ENCODE measurements at regions not wholly inside any gene's neighbourhood (a gene's known extent, or its start where the extent isn't known, plus 50 kb on each side); places are given as distances from the start of the nearest gene placed in this dataset.
"Not testable (repeated sequence)": the region's sequence is repeated elsewhere in the genome, so short reads cannot be mapped to it uniquely, and the experiment has no call there.

DNA sequence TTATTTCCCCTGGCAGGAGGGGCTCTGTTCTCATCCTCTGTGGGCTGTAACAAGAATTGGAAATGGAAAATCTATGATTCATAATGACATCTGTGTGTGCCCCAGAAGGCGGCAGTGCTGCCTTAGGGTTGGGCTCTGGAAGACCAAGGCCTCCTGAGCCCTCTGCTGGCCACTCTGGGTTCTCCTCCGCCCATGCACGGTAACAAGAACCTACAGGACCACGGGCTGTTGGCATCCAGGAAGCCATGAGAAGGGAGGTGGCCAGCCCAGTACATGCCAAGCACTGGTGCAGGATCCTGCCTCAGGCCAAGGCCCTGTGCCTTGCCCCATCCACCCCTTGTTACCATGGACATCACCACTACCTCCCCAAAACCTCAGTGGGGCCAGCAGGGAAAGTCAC lies 454.2 kb downstream of the TP53TG3F start:
- DNase-seq (ENCODE audit: low read depth in 2 of 3, low spot score in 2 of 3): not testable (repeated sequence)

GRCh38 chr16:33920761-33921545 lies 461.5 kb downstream of the TP53TG3F start:
- DNase-seq (ENCODE audit: low read depth in 2 of 3, low spot score in 2 of 3): not testable (repeated sequence)

- not testable (repeated sequence) for DNase-seq (ENCODE audit: low read depth in 2 of 3, low spot score in 2 of 3)
Observed at GRCh38 chr16:33922914-33923313, 463.5 kb downstream of the TP53TG3F start.

GRCh38 chr16:33928026-33928425 lies 468.6 kb downstream of the TP53TG3F start:
- DNase-seq (ENCODE audit: low read depth in 2 of 3, low spot score in 2 of 3): not testable (repeated sequence)

DNA sequence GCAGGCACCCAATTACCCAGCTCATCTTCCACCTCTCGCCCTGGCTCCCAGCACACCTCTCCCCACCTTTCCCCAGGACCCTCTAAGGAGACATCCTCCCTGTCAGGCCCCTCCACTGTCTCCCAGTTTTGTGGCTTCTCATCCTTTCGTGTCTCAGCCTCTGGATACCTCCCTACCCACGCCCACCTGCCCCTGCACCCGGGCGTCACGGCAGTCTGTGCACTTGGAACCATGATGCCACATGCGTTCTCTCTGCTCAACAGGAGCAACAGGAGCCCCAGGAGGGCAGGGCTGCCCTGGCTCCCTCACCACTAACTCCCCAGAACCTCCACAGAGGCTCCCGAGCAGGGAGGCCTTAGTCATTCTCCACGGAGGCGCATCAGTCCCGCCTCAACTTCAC lies 472.8 kb downstream of the TP53TG3F start:
- not testable (repeated sequence) for DNase-seq (ENCODE audit: low read depth in 2 of 3, low spot score in 2 of 3)

GRCh38 chr16:33933039-33933438 lies 473.6 kb downstream of the TP53TG3F start:
- not testable (repeated sequence) for DNase-seq (ENCODE audit: low read depth in 2 of 3, low spot score in 2 of 3)

DNA sequence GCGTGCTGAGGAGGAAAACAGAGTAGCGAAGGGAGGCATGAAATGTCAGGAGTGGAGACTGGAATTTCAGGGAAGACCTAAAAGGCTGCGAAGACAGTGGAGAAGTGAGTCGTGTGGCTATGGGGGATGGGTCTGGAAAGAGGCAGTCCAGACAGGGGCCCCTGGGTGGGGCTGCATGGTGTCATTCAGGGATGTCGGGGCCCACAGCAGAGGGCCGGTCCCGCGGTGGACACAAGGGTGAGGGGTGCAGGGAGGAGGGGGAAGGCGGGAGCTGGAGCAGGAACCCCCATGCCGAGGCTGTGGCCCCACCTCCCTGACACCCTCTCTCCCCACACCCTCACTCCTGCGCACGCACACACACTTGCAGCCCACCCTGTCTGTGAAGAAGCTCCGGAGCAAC lies 476.4 kb downstream of the TP53TG3F start:
- not testable (repeated sequence) for DNase-seq (ENCODE audit: low read depth in 2 of 3, low spot score in 2 of 3)

DNA sequence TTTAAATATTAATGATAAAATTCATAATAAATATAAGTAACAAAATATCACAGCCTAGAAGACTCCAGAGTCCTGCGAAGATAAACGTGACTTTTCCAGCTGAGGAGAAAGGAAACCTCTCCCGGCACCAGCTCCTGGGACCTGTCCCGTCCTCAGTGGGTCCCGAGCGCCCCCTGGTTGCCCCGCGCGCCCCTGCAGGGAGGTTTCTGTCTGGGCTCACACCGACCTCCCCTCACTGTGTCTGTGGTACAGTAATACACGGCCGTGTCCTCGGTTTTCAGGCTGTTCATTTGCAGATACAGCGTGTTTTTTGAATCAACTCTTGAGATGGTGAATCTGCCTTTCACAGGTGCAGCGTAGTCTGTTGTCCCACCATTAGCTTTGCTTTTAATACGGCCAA lies 478.7 kb downstream of the TP53TG3F start:
- not testable (repeated sequence) for DNase-seq (ENCODE audit: low read depth in 2 of 3, low spot score in 2 of 3)

DNA sequence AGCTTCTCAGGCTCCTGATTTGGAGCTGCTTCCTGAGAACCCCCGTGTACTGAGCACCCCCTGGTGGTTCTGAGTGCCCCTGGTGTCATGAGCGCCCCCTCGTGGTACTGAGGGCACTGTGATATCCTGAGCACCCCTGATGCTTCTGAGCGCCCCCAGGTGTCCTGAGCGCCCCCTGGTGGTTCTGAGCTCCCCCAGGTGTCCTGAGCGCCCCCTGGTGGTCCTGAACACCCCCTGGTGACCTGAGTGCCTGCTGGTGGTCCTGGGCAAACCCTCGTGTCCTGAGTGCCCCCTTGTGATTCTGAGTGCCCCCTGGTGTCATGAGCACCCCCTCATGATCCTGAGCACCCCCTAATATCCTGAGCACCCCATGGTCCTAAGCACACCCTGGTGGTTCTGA lies 502.1 kb downstream of the TP53TG3F start:
- DNase-seq (ENCODE audit: low read depth in 2 of 3, low spot score in 2 of 3): not testable (repeated sequence)

GRCh38 chr16:33965534-33965933 lies 506.1 kb downstream of the TP53TG3F start:
- DNase-seq (ENCODE audit: low read depth in 2 of 3, low spot score in 2 of 3): not testable (repeated sequence)

- DNase-seq (ENCODE audit: low read depth in 2 of 3, low spot score in 2 of 3): not testable (repeated sequence)
Observed at GRCh38 chr16:33966855-33967254, 507.4 kb downstream of the TP53TG3F start.

GRCh38 chr16:33974557-33974956 lies 515.1 kb downstream of the TP53TG3F start:
- not testable (repeated sequence) for DNase-seq (ENCODE audit: low read depth in 2 of 3, low spot score in 2 of 3)

DNA sequence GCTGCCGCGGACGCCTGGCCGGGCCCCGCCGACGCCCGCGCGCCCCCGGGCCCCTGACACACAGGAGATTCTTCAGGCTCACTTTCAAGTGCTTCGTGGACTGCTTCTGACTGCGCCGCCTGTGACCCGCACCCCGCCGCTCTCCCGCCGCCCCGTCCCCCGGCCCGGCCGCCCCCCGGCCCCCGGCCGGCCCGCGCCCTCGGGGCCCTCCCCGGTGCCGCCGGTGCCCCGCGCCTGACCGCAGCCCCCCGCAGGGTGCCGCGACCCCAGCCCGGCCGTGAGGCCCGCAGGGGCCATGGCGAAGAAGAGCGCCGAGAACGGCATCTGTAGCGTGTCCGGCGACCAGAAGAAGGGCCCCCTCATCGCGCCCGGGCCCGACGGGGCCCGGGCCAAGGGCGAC lies 516.3 kb downstream of the TP53TG3F start:
- DNase-seq (ENCODE audit: low read depth in 2 of 3, low spot score in 2 of 3): not testable (repeated sequence)

DNA sequence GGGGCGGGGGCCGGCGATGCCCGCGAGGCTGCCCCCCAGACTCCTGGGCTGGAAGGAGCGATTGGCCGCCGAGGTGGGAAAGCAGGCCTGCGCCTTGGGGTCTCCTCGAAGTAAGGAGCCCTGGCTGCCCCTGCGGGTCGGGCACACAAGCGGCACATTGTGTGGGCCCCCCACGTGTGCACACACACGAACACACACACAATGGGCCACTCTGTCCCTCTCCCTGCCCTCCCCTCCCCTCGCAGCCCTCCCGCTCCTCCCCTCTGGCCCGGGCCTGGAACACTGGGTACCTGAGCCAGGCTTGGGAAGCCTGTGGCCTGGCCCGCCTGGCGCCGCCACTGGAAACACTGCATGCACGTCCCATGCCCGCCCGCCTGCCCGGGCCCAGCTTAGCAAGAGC lies 517.1 kb downstream of the TP53TG3F start:
- not testable (repeated sequence) for DNase-seq (ENCODE audit: low read depth in 2 of 3, low spot score in 2 of 3)

DNA sequence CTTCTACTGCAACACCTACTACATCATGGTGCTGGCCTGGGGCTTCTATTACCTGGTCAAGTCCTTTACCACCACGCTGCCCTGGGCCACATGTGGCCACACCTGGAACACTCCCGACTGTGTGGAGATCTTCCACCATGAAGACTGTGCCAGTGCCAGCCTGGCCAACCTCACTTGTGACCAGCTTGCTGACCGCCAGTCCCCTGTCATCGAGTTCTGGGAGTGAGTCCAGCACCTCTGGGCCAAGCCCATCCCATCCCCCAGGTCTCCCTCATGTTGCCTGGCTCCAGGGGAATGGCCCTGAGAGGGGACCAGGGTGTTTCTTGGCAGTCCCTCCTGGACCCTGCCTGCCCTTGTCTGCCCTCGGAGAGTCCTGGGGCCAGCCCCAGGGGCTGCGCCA lies 519.4 kb downstream of the TP53TG3F start:
- not testable (repeated sequence) for DNase-seq (ENCODE audit: low read depth in 2 of 3, low spot score in 2 of 3)

DNA sequence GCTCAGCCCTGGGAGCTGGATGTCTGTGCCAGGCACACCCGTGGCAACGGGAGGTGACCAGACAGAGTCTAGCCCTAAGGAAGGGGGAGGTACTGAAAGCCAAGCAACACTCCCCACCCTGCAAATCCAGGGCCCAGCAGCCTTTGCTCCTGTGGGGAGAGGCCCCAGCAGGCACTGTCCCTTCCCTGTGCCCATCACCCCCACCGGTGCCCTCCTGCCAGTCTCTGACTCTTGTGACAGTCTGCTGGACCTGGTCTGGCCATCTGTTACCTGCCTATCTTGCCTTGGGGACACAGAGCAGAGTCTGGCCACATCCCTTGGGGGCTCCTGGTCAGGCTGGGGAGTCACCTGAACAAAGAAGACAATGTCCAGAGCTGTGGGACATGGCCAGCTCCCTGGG lies 520.2 kb downstream of the TP53TG3F start:
- DNase-seq (ENCODE audit: low read depth in 2 of 3, low spot score in 2 of 3): not testable (repeated sequence)

DNA sequence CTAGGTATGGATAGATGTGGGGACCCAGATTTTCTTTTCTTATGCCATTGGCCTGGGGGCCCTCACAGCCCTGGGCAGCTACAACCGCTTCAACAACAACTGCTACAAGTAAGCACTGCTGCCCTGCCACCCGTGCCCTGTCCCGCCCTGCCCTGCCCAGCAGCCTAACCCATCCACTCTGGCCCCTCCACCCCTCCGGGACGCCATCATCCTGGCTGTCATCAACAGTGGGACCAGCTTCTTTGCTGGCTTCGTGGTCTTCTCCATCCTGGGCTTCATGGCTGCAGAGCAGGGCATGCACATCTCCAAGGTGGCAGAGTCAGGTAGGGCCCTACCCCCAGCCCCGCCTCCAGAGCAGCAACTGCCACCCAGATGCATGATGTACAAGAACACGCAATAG lies 521.3 kb downstream of the TP53TG3F start:
- DNase-seq (ENCODE audit: low read depth in 2 of 3, low spot score in 2 of 3): not testable (repeated sequence)

- DNase-seq (ENCODE audit: low read depth in 2 of 3, low spot score in 2 of 3): not testable (repeated sequence)
Observed at GRCh38 chr16:33984428-33984827, 525.0 kb downstream of the TP53TG3F start.

DNA sequence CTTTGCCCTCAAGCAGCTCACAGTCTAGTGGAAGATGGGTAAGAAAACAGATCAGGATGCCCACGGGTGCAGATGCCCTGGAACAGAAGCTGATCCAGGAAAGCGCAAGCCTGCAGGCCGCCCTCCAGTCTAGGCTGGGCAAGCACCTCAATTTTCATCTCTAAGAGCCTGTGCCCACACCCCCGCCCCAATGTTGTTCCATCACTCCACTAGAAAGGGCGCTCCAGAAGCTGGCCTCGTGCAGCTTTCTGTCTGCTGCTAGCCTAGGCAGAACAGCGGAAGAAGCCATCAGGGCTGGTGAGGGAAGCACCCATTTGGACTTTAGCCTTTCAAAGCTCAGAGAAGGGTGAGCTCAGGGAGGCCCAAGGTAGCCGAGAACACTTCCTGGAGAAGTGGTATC lies 527.1 kb downstream of the TP53TG3F start:
- not testable (repeated sequence) for DNase-seq (ENCODE audit: low read depth in 2 of 3, low spot score in 2 of 3)

DNA sequence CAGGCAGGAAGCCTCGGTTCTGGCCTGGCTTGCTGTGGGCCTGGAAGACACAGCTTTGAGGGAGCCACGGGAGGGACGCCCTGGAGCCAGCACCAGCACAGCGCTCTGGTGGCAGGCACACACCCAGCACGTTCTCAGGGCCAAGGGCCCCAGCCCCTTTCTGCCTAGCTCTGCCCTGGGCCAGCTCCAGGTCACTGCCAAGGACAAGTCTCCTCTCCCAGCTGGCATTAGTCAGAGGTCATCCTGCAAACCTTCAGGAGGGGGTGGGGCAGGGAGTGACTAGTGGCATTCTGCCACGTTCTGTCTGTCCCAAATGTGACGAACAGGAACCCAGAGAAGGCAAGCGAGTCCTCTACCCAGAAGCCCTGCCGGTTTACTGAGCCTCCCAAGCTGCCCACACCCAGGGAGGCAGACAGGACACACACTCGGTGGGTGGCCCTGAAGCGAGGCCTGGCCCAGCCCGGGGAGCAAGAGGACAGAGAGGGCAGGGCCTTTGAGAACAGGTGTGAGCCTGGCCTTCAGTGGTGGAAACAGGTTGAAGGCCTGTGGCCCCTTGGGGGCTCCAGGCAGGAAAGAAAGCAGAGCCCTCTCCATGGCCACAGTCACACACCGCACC lies 528.0 kb downstream of the TP53TG3F start:
- DNase-seq (ENCODE audit: low read depth in 2 of 3, low spot score in 2 of 3): not testable (repeated sequence)

DNA sequence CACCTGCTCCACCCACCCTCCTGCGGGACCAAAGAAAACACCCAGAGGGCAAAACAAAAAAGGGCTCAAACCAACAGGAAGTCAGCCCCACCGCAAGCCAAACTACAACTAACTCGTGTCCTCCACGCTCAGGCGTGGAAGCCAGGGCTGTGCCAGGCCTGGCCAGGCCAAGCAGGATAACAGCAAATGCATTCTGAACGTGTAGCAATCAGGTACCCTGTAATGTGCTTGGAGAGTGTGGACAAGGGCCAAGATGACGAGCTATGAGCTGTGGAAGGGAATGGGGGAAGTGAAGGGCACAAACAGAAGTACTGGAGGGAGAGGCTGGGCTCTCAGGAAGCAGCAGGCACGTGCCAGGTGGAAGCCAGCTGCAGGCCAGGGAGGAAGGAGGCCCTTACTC lies 528.6 kb downstream of the TP53TG3F start:
- DNase-seq (ENCODE audit: low read depth in 2 of 3, low spot score in 2 of 3): not testable (repeated sequence)

DNA sequence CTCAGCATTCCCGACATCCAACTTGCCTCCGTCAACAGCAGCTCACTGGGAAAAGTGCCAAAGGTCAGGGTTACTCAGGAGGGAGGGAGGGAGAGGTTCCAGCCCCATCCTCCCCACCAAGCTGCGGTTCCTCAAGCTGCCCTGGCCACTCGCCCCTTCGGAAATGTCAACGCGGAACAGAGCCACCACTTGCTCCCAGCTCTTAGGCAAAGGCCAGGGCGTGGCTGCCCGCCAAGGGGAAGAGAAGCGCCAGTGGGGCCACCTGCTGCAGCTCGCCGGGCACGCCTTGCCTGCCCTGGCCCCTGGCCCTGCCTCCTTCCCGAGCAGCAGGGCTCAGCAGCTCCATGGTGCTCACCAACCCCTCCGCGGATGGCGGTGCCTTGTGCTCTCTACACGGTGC lies 531.1 kb downstream of the TP53TG3F start:
- DNase-seq (ENCODE audit: low read depth in 2 of 3, low spot score in 2 of 3): not testable (repeated sequence)

All from hematopoietic multipotent progenitor cell (in vitro differentiated cells).